Small intestine (tissue), 7 donors: ENCODE measurements at regions not wholly inside any gene's neighbourhood (a gene's known extent, or its start where the extent isn't known, plus 50 kb on each side); places are given as distances from the start of the nearest gene placed in this dataset.
"Not testable (repeated sequence)": the region's sequence is repeated elsewhere in the genome, so short reads cannot be mapped to it uniquely, and the experiment has no call there.

Experiments
- DNase-seq, 2 donors: peaks; one replicate each; pipeline versions ENCODE4 v3.0.0 to v3.0.0-alpha.2; 2013
- FAIRE-seq: peaks from 2 replicates; lab custom pipeline; 2012; peaks lifted over from hg19 to GRCh38; lab: Jason Lieb, UNC
- H3K27ac ChIP-seq, 3 donors: one replicate each; pipeline ENCODE4 v1.5.1; 2013; ENCODE audit warnings: low read length in 2 of 3, mild to moderate bottlenecking in 2 of 3, control low read depth in 1 of 3, inconsistent platforms in 1 of 3, low read depth in 1 of 3, moderate library complexity in 1 of 3
- H3K27me3 ChIP-seq, 3 donors: one replicate each; pipeline ENCODE4 v1.6.1; 2013; ENCODE audit warnings: low read length in 3 of 3, inconsistent platforms in 1 of 3; ENCODE audit not compliant: control insufficient read depth in 3 of 3, insufficient read depth in 3 of 3
- H3K36me3 ChIP-seq, 3 donors: one replicate each; pipeline ENCODE4 v1.6.1; 2013; ENCODE audit warnings: low read length in 3 of 3, inconsistent platforms in 1 of 3, low read depth in 1 of 3, mild to moderate bottlenecking in 1 of 3, moderate library complexity in 1 of 3; ENCODE audit not compliant: control insufficient read depth in 3 of 3, insufficient read depth in 2 of 3
- H3K4me1 ChIP-seq, 3 donors: one replicate each; pipeline ENCODE4 v1.6.1; 2013; ENCODE audit warnings: low read length in 2 of 3, inconsistent platforms in 1 of 3, low read depth in 1 of 3, mild to moderate bottlenecking in 1 of 3, moderate library complexity in 1 of 3; ENCODE audit not compliant: control insufficient read depth in 3 of 3, insufficient read depth in 2 of 3
- H3K4me3 ChIP-seq, 3 donors: one replicate each; pipeline ENCODE4 v1.5.1; 2013; ENCODE audit warnings: low read length in 3 of 3, control low read depth in 1 of 3, inconsistent platforms in 1 of 3, low read depth in 1 of 3, mild to moderate bottlenecking in 1 of 3, moderate library complexity in 1 of 3
- H3K9me3 ChIP-seq, 2 donors: one replicate each; pipeline ENCODE4 v1.6.1; 2013; ENCODE audit warnings: low read depth in 1 of 2, low read length in 1 of 2; ENCODE audit not compliant: control insufficient read depth in 2 of 2, insufficient read depth in 1 of 2
- WGBS, 3 donors: extraction: QIAGEN DNeasy Blood & Tissue Kit; methylation state at CpG; one replicate each; pipeline ENCODE4 v1.1.7; 2013; 5-methylcytosine and 5-hydroxymethylcytosine counted together
- donor health status: healthy with polysubstance abuse.
- donor health status: control.
- donor health status: control.
- donor health status: Bipolar disorder and iron deficiency.
- donor health status: healthy.

GRCh38 chr4:115219862-115220261 is 106.4 kb upstream of the NDST4 start:
- DNase-seq (no peak), FAIRE-seq (no peak)
- Histone ChIP-seq H3K9me3 (no peaks in the 10 kb centered on the region), H3K36me3 (no peaks in the 10 kb centered on the region), H3K4me3 (no peak overlapping the region), H3K27me3 (no peaks in the 10 kb centered on the region), H3K4me1 (no peaks in the 10 kb centered on the region), H3K27ac (no peak overlapping the region)
- WGBS, 3 donors, result 52 to 76% (median 55%) methylated on average over 1 of the region's 1 CpG

GRCh38 chr4:115219315-115219860 is 106.0 kb upstream of the NDST4 start:
- Histone ChIP-seq H3K36me3 (no peaks in the 10 kb centered on the region), H3K27ac (no peak overlapping the region), H3K4me3 (no peak overlapping the region), H3K27me3 (no peaks in the 10 kb centered on the region), H3K4me1 (no peaks in the 10 kb centered on the region), H3K9me3 (no peaks in the 10 kb centered on the region)
- no peak for DNase-seq
- FAIRE-seq, result no peak
- 39 to 58% (median 53%) methylated on average over 2 of the region's 2 CpGs for WGBS, 3 donors

GRCh38 chr4:115215935-115216334 is 102.5 kb upstream of the NDST4 start:
- H3K4me3 ChIP-seq, result no peak overlapping the region
- WGBS, 3 donors, result 19 to 61% (median 27%) methylated on average over 3 of the region's 3 CpGs
- H3K27ac ChIP-seq, result no peak overlapping the region
- H3K4me1 ChIP-seq, result no peaks in the 10 kb centered on the region
- no peaks in the 10 kb centered on the region for H3K36me3 ChIP-seq
- H3K9me3 ChIP-seq, result no peaks in the 10 kb centered on the region
- H3K27me3 ChIP-seq, result no peaks in the 10 kb centered on the region
- DNase-seq, result peak; percentile 6 to 37
- FAIRE-seq, result no peak

- Histone ChIP-seq H3K27ac (no peak overlapping the region), H3K36me3 (no peaks in the 10 kb centered on the region), H3K27me3 (no peaks in the 10 kb centered on the region), H3K4me1 (no peaks in the 10 kb centered on the region), H3K4me3 (no peak overlapping the region), H3K9me3 (no peaks in the 10 kb centered on the region)
- FAIRE-seq (no peak), DNase-seq (no peak)
- WGBS, 3 donors, result 77 to 85% (median 81%) methylated on average over 3 of the region's 3 CpGs
These were observed 100.3 kb upstream of the NDST4 start for GRCh38 chr4:115213716-115214115.

GRCh38 chr4:115201042-115201330 is 87.6 kb upstream of the NDST4 start:
- no peak for FAIRE-seq
- H3K36me3 ChIP-seq, result no peaks in the 10 kb centered on the region
- WGBS, 3 donors, result 79 to 87% (median 81%) methylated on average over 3 of the region's 3 CpGs
- no peak overlapping the region for H3K27ac ChIP-seq
- no peak for DNase-seq
- no peaks in the 10 kb centered on the region for H3K4me1 ChIP-seq
- no peaks in the 10 kb centered on the region for H3K27me3 ChIP-seq
- H3K9me3 ChIP-seq, result no peaks in the 10 kb centered on the region
- no peak overlapping the region for H3K4me3 ChIP-seq

GRCh38 chr4:115200201-115201041 is 87.0 kb upstream of the NDST4 start:
- not testable (repeated sequence) for H3K9me3 ChIP-seq, H3K36me3 ChIP-seq, DNase-seq, H3K4me3 ChIP-seq, H3K27ac ChIP-seq, FAIRE-seq, H3K4me1 ChIP-seq, H3K27me3 ChIP-seq
- 94 to 96% (median 95%) methylated on average over 25 to 30 of the region's 30 CpGs for WGBS, 3 donors

- FAIRE-seq, H3K4me3 ChIP-seq, DNase-seq, H3K36me3 ChIP-seq, H3K27me3 ChIP-seq, H3K27ac ChIP-seq, H3K9me3 ChIP-seq, H3K4me1 ChIP-seq: not testable (repeated sequence)
These were observed 81.2 kb upstream of the NDST4 start for GRCh38 chr4:115194612-115195011.

GRCh38 chr4:115190529-115190928 is 77.1 kb upstream of the NDST4 start:
- DNase-seq (no peak), FAIRE-seq (no peak)
- Histone ChIP-seq H3K9me3 (no peaks in the 10 kb centered on the region), H3K27me3 (no peaks in the 10 kb centered on the region), H3K4me1 (no peaks in the 10 kb centered on the region), H3K4me3 (no peak overlapping the region), H3K27ac (no peak overlapping the region), H3K36me3 (no peaks in the 10 kb centered on the region)

GRCh38 chr4:115187136-115187535 is 73.7 kb upstream of the NDST4 start:
- Histone ChIP-seq H3K27ac (no peak overlapping the region), H3K9me3 (no peaks in the 10 kb centered on the region), H3K36me3 (no peaks in the 10 kb centered on the region), H3K27me3 (no peaks in the 10 kb centered on the region), H3K4me1 (no peaks in the 10 kb centered on the region), H3K4me3 (no peak overlapping the region)
- DNase-seq, result peak; percentile 3 to 55
- whole genome bisulfite sequencing, 3 donors, result 20 to 56% (median 34%) methylated on average over 1 of the region's 1 CpG
- FAIRE-seq, result no peak
